ENCODE measurements at regions not wholly inside any gene's neighbourhood (a gene's known extent, or its start where the extent isn't known, plus 50 kb on each side); places are given as distances from the start of the nearest gene placed in this dataset.
A peak's percentile ranks its signal among the peaks of the same experiment; 100 is the strongest.

GRCh38 chr5:175388531-175388930 is 55.5 kb downstream of the DRD1 start:
- no peak for DNase-seq (ENCODE audit: low spot score)

GRCh38 chr5:175387144-175387543 is 56.8 kb downstream of the DRD1 start:
- DNase-seq (ENCODE audit: low spot score), result no peak

GRCh38 chr5:175386526-175386925 is 57.5 kb downstream of the DRD1 start:
- no peak for DNase-seq (ENCODE audit: low spot score)

- DNase-seq (ENCODE audit: low spot score), result no peak
Observed at GRCh38 chr5:175385691-175386362, 58.2 kb downstream of the DRD1 start.

GRCh38 chr5:175384724-175385552 is 59.0 kb downstream of the DRD1 start:
- no peak for DNase-seq (ENCODE audit: low spot score)

GRCh38 chr5:175383350-175383749 is 60.6 kb downstream of the DRD1 start:
- peak; percentile 54 for DNase-seq (ENCODE audit: low spot score)

GRCh38 chr5:175382171-175382570 is 61.8 kb downstream of the DRD1 start:
- DNase-seq (ENCODE audit: low spot score), result no peak

GRCh38 chr5:175381130-175381529 is 62.9 kb downstream of the DRD1 start:
- DNase-seq (ENCODE audit: low spot score), result no peak

GRCh38 chr5:175380701-175381100 is 63.3 kb downstream of the DRD1 start:
- no peak for DNase-seq (ENCODE audit: low spot score)

- DNase-seq (ENCODE audit: low spot score), result no peak
Observed at GRCh38 chr5:175379867-175380266, 64.1 kb downstream of the DRD1 start.

- DNase-seq (ENCODE audit: low spot score), result no peak
Observed at GRCh38 chr5:175378444-175379028, 65.4 kb downstream of the DRD1 start.

- no peak for DNase-seq (ENCODE audit: low spot score)
Observed at GRCh38 chr5:175377816-175378215, 66.2 kb downstream of the DRD1 start.

- DNase-seq (ENCODE audit: low spot score), result no peak
Observed at GRCh38 chr5:175374166-175374875, 69.7 kb downstream of the DRD1 start.

GRCh38 chr5:175365866-175366265 is 78.1 kb downstream of the DRD1 start:
- DNase-seq (ENCODE audit: low spot score), result no peak

- DNase-seq (ENCODE audit: low spot score), result no peak
Observed at GRCh38 chr5:175363300-175363699, 80.7 kb downstream of the DRD1 start.

- DNase-seq (ENCODE audit: low spot score), result no peak
Observed at GRCh38 chr5:175357995-175358394, 86.0 kb downstream of the DRD1 start.

GRCh38 chr5:175356428-175356827 is 87.6 kb downstream of the DRD1 start:
- no peak for DNase-seq (ENCODE audit: low spot score)

GRCh38 chr5:175354964-175355363 is 89.0 kb downstream of the DRD1 start:
- no peak for DNase-seq (ENCODE audit: low spot score)

GRCh38 chr5:175353926-175354325 is 90.1 kb downstream of the DRD1 start:
- DNase-seq (ENCODE audit: low spot score), result no peak

GRCh38 chr5:175351897-175352590 is 91.9 kb downstream of the DRD1 start:
- DNase-seq (ENCODE audit: low spot score), result no peak

- DNase-seq (ENCODE audit: low spot score), result no peak
Observed at GRCh38 chr5:175351126-175351525, 92.9 kb downstream of the DRD1 start.

- DNase-seq (ENCODE audit: low spot score), result no peak
Observed at GRCh38 chr5:175347931-175348330, 96.1 kb downstream of the DRD1 start.

Measured in Ammon's horn (tissue), 1 donor.